Adrenal gland (tissue), 9 donors: ENCODE measurements at regions not wholly inside any gene's neighbourhood (a gene's known extent, or its start where the extent isn't known, plus 50 kb on each side); places are given as distances from the start of the nearest gene placed in this dataset.

Source experiments
- DNase-seq, 7 donors: peaks; one replicate each; pipeline ENCODE4 v3.0.0-alpha.2; 2019 to 2020
- H3K27ac ChIP-seq, 5 donors: fragments of 200-600 bp; sonication (generic) in 4 of 5; 1 replicate in 3 of 5; 2 replicates in 2 of 5; pipeline versions ENCODE4 v1.5.1 to v1.8.0; 2016 to 2020; ENCODE audit warnings: mild to moderate bottlenecking in 1 of 5
- H3K27me3 ChIP-seq: fragments of 200-600 bp; 2 replicates; pipeline ENCODE4 v1.8.0; 2021
- H3K36me3 ChIP-seq, 2 donors: fragments of 200-600 bp; replicated peaks in 1 of 2; 1 replicate in 1 of 2; 2 replicates in 1 of 2; pipeline versions ENCODE4 v1.5.1 to v1.8.0; 2018 to 2022
- H3K4me1 ChIP-seq, 2 donors: fragments of 200-600 bp; replicated peaks in 1 of 2; 1 replicate in 1 of 2; 2 replicates in 1 of 2; pipeline versions ENCODE4 v1.5.1 to v1.8.0; 2018 to 2021
- H3K4me3 ChIP-seq, 4 donors: fragments of 200-600 bp; sonication (generic) in 3 of 4; one replicate each; pipeline ENCODE4 v1.5.1; 2016 to 2018
- H3K9me3 ChIP-seq, 3 donors: fragments of 200-600 bp; sonication (generic) in 1 of 3; replicated peaks in 1 of 3; 1 replicate in 2 of 3; 2 replicates in 1 of 3; pipeline versions ENCODE4 v1.5.1 to v1.8.0; 2016 to 2021
- CTCF ChIP-seq, 6 experiments: fragments of 450-650 bp in 4 of 6; fragments of 200-600 bp in 2 of 6; sonication (generic) in 1 of 6; IDR thresholded peaks; 1 replicate in 5 of 6; 2 replicates in 1 of 6; pipeline versions ENCODE4 v1.5.1 to v1.8.0; 2016 to 2021; ENCODE audit warnings: antibody characterized with exemption in 6 of 6, mild to moderate bottlenecking in 2 of 6, moderate library complexity in 1 of 6
- POLR2A ChIP-seq, 2 donors: fragments of 450-650 bp; IDR thresholded peaks; one replicate each; pipeline ENCODE4 v1.6.1; 2017; ENCODE audit warnings: antibody characterized with exemption in 2 of 2, mild to moderate bottlenecking in 2 of 2, moderate library complexity in 1 of 2
- WGBS, 4 donors: extraction: QIAGEN DNeasy Blood & Tissue Kit in 2 of 4; methylation state at CpG; one replicate each; pipeline versions ENCODE4 v1.1.5 to v1.1.7; 2013 to 2017; 5-methylcytosine and 5-hydroxymethylcytosine counted together
- intact Hi-C, 2 donors: fragments of 100-400 bp; cut with DNase I; formaldehyde crosslinking; loops; one replicate each; pipeline versions ENCODE4 v1.14.1 to v1.15.0; 2022 to 2023
- donor health status: healthy with polysubstance abuse.
- donor health status: Bipolar disorder and iron deficiency.
- donor health status: DM: yes; HTN: yes; CAD: no.
- donor health status: DM: no; HTN: no; CAD: no.
- donor health status: DM: no; HTN: no; CAD: no.

- WGBS, 4 donors, result 42 to 48% (median 42%) methylated on average over 2 of the region's 2 CpGs
- no peaks in the 10 kb centered on the region for H3K9me3 ChIP-seq
- H3K27me3 ChIP-seq, result no peaks in the 10 kb centered on the region
- H3K4me3 ChIP-seq, result no peak overlapping the region
- DNase-seq, result no peak
- H3K4me1 ChIP-seq, result no peaks in the 10 kb centered on the region
- TF ChIP-seq POLR2A (IDR thresholded peaks at IDR 0.05) (no peak), CTCF (IDR thresholded peaks at IDR 0.05) (no peak)
- intact Hi-C loops, result no loop called here
- H3K27ac ChIP-seq, result no peak overlapping the region
- H3K36me3 ChIP-seq, result no peaks in the 10 kb centered on the region
Measured at GRCh38 chr3:5293207-5293606, 105.7 kb downstream of the EDEM1 start.

- WGBS, 4 donors, result 82 to 92% (median 84%) methylated on average over 4 of the region's 4 CpGs
Measured at GRCh38 chr3:5294356-5294755, 106.8 kb downstream of the EDEM1 start.

GRCh38 chr3:5295191-5295690, 107.7 kb downstream of the EDEM1 start:
- H3K36me3 ChIP-seq, result no peaks in the 10 kb centered on the region
- H3K27me3 ChIP-seq, result no peaks in the 10 kb centered on the region
- intact Hi-C loops, result no loop called here
- no peak for DNase-seq
- 69 to 91% (median 81%) methylated on average over 1 of the region's 1 CpG for WGBS, 4 donors
- no peaks in the 10 kb centered on the region for H3K9me3 ChIP-seq
- H3K4me3 ChIP-seq, result no peak overlapping the region
- TF ChIP-seq CTCF (IDR thresholded peaks at IDR 0.05) (no peak), POLR2A (IDR thresholded peaks at IDR 0.05) (no peak)
- no peak overlapping the region for H3K27ac ChIP-seq
- H3K4me1 ChIP-seq, result no peaks in the 10 kb centered on the region

More at GRCh38 chr3:5294356-5294755, 106.8 kb downstream of the EDEM1 start:
- Histone ChIP-seq H3K36me3 (no peaks in the 10 kb centered on the region), H3K4me3 (no peak overlapping the region), H3K9me3 (no peaks in the 10 kb centered on the region), H3K27me3 (no peaks in the 10 kb centered on the region), H3K4me1 (no peaks in the 10 kb centered on the region), H3K27ac (no peak overlapping the region)
- DNase-seq, result no peak
- intact Hi-C loops, result no loop called here
- no peak for TF ChIP-seq CTCF (IDR thresholded peaks at IDR 0.05)
- no peak for TF ChIP-seq POLR2A (IDR thresholded peaks at IDR 0.05)

- H3K4me3 ChIP-seq, result no peak overlapping the region
- H3K4me1 ChIP-seq, result no peaks in the 10 kb centered on the region
- DNase-seq, result no peak
- H3K27me3 ChIP-seq, result peaks cover 5% of the 10 kb centered on the region
- intact Hi-C loops, result no loop called here
- H3K9me3 ChIP-seq, result no peaks in the 10 kb centered on the region
- H3K36me3 ChIP-seq, result no peaks in the 10 kb centered on the region
- H3K27ac ChIP-seq, result no peak overlapping the region
- TF ChIP-seq CTCF (IDR thresholded peaks at IDR 0.05), result no peak
- WGBS, 4 donors, result 84 to 97% (median 87%) methylated on average over 2 of the region's 2 CpGs
Measured at GRCh38 chr3:5296362-5296761, 108.9 kb downstream of the EDEM1 start.
